ENCODE measurements at regions not wholly inside any gene's neighbourhood (a gene's known extent, or its start where the extent isn't known, plus 50 kb on each side); places are given as distances from the start of the nearest gene placed in this dataset.

- no peak for DNase-seq (ENCODE audit: low read depth in 4 of 4, low spot score in 3 of 4)
These were observed 306.8 kb downstream of the MN1 start for GRCh38 chr22:27494785-27495184.

- no peak for DNase-seq (ENCODE audit: low read depth in 4 of 4, low spot score in 3 of 4)
These were observed 306.2 kb downstream of the MN1 start for GRCh38 chr22:27495325-27495724.

- no peak for DNase-seq (ENCODE audit: low read depth in 4 of 4, low spot score in 3 of 4)
These were observed 302.4 kb downstream of the MN1 start for GRCh38 chr22:27499121-27499520.

- no peak for DNase-seq (ENCODE audit: low read depth in 4 of 4, low spot score in 3 of 4)
These were observed 300.2 kb downstream of the MN1 start for GRCh38 chr22:27501191-27501936.

- no peak for DNase-seq (ENCODE audit: low read depth in 4 of 4, low spot score in 3 of 4)
These were observed 299.2 kb downstream of the MN1 start for GRCh38 chr22:27502327-27502726.

GRCh38 chr22:27504360-27505253 is 296.9 kb downstream of the MN1 start:
- no peak for DNase-seq (ENCODE audit: low read depth in 4 of 4, low spot score in 3 of 4)

- DNase-seq (ENCODE audit: low read depth in 4 of 4, low spot score in 3 of 4): no peak
These were observed 294.4 kb downstream of the MN1 start for GRCh38 chr22:27507111-27507611.

GRCh38 chr22:27507935-27508526 is 293.5 kb downstream of the MN1 start:
- DNase-seq (ENCODE audit: low read depth in 4 of 4, low spot score in 3 of 4): no peak

GRCh38 chr22:27509132-27509920 is 292.2 kb downstream of the MN1 start:
- DNase-seq (ENCODE audit: low read depth in 4 of 4, low spot score in 3 of 4): no peak

- no peak for DNase-seq (ENCODE audit: low read depth in 4 of 4, low spot score in 3 of 4)
These were observed 291.5 kb downstream of the MN1 start for GRCh38 chr22:27510024-27510423.

GRCh38 chr22:27512283-27512761 is 289.2 kb downstream of the MN1 start:
- DNase-seq (ENCODE audit: low read depth in 4 of 4, low spot score in 3 of 4): no peak

- DNase-seq (ENCODE audit: low read depth in 4 of 4, low spot score in 3 of 4): no peak
These were observed 288.5 kb downstream of the MN1 start for GRCh38 chr22:27513021-27513420.

GRCh38 chr22:27514601-27515523 is 286.7 kb downstream of the MN1 start:
- no peak for DNase-seq (ENCODE audit: low read depth in 4 of 4, low spot score in 3 of 4)

GRCh38 chr22:27517361-27518155 is 284.0 kb downstream of the MN1 start:
- DNase-seq (ENCODE audit: low read depth in 4 of 4, low spot score in 3 of 4): no peak

GRCh38 chr22:27518531-27519340 is 282.8 kb downstream of the MN1 start:
- DNase-seq (ENCODE audit: low read depth in 4 of 4, low spot score in 3 of 4): no peak

- DNase-seq (ENCODE audit: low read depth in 4 of 4, low spot score in 3 of 4): no peak
These were observed 277.8 kb downstream of the MN1 start for GRCh38 chr22:27523711-27524110.

- DNase-seq (ENCODE audit: low read depth in 4 of 4, low spot score in 3 of 4): no peak
These were observed 275.8 kb downstream of the MN1 start for GRCh38 chr22:27525711-27526110.

- DNase-seq (ENCODE audit: low read depth in 4 of 4, low spot score in 3 of 4): no peak
These were observed 274.7 kb downstream of the MN1 start for GRCh38 chr22:27526901-27527300.

Measured in left renal pelvis (tissue), 4 donors.